HG03196 (cell line): ENCODE measurements at regions not wholly inside any gene's neighbourhood (a gene's known extent, or its start where the extent isn't known, plus 50 kb on each side); places are given as distances from the start of the nearest gene placed in this dataset.
A peak's percentile ranks its signal among the peaks of the same experiment; 100 is the strongest.
"Not testable (repeated sequence)": the region's sequence is repeated elsewhere in the genome, so short reads cannot be mapped to it uniquely, and the experiment has no call there.

Experiments
- ATAC-seq: cut with Tn5 transposase; IDR thresholded peaks from one replicate; pipeline ENCODE4 v1.9.1; 2021; ENCODE audit not compliant: unreplicated experiment

- ATAC-seq: no peak
Observed at GRCh38 chr5:130957151-130957550, 207.9 kb downstream of the HINT1 start.

GRCh38 chr5:130955041-130955440 is 210.0 kb downstream of the HINT1 start:
- ATAC-seq: no peak

DNA sequence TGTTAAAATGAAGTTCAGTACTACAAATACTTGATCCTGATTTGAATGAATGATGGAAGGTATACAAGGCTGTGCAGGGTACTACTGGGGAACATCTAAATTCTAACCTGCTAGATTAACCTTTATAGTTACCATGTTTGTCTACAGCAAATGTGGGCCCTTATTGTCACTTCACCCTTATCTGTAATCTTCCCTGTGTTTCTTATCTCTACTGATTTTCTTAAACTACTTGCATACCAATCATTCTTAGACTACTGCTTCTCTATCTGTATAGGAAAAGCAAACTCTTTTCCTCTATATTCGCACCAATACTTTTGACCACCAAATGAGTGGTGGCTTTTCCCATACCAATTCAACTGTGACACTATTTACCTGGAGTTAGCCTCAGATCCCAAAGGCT is 210.7 kb downstream of the HINT1 start:
- ATAC-seq: no peak

DNA sequence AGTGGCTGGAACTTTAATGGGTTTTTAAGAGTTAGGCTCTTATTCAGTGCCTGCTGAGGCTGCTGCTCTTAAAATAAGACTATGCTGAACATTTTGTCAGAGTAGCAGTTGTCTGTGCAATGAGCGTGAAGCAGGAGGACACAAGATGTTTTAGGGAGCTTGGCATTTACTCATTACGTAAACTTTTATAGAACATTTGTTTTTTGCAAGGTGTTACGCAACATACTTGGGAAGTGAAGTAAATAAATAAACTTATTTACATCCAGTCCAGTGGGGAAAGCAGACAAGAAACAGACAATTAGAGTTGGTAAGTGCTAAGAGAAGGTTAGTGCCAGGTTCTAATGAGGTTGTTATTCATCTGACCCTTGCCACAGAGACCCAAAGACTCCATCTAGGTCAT is 226.0 kb downstream of the HINT1 start:
- no peak for ATAC-seq

- ATAC-seq: no peak
Observed at GRCh38 chr5:130937046-130937445, 228.0 kb downstream of the HINT1 start.

DNA sequence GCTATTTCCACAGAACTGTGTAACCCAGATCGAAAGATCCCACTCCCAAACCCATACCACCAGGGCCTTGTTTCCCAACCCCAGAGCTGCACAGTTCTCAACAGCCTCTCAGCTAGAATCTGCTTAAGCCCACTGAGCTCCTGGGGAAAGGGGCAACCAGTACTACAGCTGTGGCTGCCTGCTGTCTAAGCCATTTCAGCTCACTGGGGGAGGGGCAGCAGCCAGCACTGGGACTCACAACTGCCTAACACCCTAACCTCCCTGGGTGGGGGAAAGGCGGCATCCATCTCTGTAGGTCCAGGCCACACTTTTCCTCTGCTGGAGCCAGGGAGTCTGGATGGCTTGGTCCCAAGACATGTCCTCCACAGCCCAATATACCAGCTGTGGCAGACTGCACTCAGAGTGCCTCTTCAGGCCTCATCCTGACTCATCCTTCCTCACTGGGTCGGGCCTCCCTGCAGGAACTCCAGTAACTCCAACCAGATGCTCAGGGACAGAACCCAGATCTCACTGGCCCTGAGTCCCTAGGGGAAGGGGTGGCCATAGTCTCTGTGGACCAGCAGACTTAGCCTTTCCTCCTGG is 241.4 kb downstream of the HINT1 start:
- no peak for ATAC-seq

DNA sequence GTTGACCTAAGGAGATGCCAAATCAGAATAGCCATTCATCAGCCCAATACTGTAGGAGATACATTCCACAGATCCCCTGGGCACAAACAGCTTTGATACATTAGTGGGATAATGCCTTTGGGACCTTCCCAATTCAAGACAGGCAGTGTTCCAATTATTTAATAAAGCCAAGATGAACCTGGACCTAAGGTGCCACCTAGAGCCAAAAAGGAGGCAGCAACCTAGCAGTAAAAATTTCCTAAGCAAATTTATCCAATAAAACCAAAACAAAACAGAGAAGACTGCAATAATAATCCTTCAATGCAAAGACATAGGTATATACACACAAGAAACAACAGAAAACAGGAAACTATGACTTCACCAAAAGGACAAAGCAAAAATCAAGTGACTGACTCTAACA is 253.0 kb downstream of the HINT1 start:
- ATAC-seq: no peak

DNA sequence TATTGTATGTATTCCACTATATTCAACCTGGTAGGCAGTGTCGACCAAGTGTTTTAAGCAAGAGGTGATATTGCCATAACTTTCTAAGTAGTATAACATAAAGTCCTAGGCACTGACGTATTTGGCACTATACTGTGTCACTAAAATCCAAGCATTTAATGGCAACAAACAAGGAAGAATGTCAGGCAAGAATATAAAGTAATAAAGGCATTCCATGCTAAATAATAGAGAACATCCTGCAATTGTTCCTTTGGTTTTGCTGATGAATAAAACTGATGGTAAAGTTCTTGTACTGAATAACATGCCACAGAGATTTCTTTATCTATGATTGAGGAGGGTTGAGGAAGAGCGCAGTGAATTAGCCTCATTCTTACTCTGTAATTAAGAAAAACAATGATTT is 256.9 kb downstream of the HINT1 start:
- ATAC-seq: no peak

GRCh38 chr5:130897537-130898195 is 267.4 kb downstream of the HINT1 start:
- not testable (repeated sequence) for ATAC-seq

DNA sequence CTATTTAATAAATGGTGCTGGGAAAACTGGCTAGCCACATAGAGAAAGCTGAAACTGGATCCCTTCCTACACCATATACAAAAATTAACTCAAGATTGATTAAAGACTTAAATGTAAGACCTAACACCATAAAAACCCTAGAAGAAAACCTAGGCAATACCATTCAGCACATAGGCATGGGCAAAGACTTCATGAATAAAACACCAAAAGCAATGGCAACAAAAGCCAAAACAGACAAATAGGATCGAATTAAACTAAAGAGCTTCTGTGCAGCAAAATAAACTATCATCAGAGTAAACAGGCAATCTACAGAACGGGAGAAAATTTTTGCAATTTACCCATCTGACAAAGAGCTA is 267.9 kb downstream of the HINT1 start:
- ATAC-seq: not testable (repeated sequence)

- ATAC-seq: no peak
Observed at GRCh38 chr5:130896636-130897035, 268.4 kb downstream of the HINT1 start.

GRCh38 chr5:130893006-130893405 is 272.1 kb downstream of the HINT1 start:
- no peak for ATAC-seq

DNA sequence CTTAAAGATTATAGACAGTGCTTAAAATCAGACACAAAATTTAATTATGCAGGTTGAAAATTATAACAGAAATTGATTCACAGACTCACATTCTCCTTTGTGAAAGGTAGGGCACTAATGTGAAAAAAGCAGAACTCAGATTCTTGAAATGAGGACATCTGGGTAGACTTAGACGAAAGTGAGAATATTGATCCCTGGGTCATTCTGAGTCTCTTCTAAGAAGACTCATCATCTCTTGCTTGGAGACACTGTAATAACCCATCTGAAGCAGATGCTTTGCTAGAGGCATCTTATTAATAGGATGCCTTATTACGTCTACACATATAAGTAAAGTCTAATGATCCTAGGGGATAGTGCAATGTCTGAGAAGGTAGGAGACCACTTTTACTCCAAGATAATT is 274.4 kb downstream of the HINT1 start:
- no peak for ATAC-seq

- ATAC-seq: no peak
Observed at GRCh38 chr5:130885691-130886090, 279.4 kb downstream of the HINT1 start.

DNA sequence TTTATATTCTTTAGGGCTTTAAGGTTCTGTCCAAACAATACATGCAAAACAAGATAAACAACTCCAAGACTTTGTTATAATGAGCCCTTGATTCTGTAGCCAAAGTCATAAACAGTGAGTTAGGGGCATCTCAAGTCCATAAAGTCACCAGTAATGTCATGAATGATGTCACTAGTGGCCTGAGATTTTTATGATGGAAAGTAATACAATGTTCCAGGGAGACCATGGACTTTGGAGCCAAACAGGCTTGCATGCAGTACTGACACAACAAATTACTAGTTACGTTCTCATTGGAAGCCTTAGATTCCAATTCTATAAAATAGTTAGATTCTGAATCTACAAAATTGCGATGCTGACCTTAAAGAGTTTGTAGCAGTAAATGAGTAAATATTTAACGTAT is 280.0 kb downstream of the HINT1 start:
- ATAC-seq: no peak

DNA sequence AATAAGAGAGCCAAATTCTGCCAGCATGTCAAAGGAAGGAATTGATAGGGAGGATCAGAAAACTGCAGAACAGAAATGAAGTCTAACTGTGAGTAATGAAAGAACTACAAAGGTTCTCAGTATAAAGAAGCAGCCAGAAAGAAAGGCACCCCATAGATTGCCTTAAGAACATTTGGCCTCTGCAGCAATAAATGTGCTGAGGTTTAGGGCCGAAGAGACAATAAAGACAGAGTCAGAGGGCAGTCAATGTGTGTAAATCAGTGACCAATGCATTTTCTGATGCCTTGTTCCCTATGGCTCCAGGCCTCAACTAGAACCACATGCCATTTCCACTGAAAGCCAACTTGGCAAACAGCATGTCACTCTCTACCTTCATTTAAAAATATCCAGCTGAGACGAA is 281.0 kb downstream of the HINT1 start:
- no peak for ATAC-seq

DNA sequence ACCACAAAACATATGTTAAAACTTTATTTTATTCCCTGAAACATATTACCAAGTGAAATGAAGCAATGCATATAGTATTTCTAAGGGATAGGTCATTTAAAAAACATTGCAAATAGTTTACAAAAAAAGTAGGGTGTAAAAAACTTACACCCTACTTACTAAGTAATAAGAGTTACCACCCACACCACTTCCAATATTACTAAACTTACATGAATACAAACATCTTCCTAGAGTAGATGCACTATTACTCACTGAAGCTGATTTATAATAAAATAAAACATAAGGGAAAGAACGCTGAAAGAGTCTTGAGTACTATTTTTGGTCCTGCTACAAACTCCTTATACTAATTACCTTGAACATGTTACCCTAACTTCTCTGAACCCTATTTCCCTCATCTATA is 289.4 kb downstream of the HINT1 start:
- ATAC-seq: no peak

- ATAC-seq: no peak
Observed at GRCh38 chr5:130874861-130875417, 290.1 kb downstream of the HINT1 start.

DNA sequence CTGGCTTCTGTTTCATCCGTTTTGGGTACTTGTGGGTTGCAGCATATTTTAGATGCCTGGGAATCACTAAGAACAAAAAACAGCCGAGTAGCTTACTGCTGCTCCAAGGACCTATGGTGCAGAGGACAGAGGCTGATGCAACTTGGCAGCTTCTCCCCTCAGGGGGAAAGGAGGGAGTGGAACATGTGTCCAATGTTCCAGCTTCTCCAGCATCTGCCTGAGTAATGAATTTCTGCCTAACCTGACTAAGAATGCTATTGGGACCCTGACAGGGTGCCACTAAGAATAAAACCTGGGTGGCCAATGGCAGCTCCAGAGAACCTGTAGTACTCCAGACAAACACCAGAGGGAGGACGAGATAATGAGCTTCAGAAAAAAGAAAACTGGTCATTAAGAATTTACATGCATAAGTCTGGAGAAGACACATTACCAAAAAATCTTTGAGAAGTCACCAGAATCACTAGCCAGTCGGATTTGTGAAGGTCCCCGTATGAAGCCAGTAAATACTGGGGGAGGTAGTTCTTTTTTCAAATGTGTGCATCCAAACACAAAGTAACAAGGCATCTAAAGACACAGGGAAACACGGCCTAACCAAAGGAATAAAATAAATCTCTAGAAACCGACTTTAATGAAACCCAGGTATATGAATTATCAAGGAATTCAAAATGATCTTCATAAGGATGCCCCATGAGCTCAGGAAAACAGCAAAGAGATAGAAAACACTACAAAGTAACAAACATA is 293.5 kb downstream of the HINT1 start:
- peak; percentile 85 for ATAC-seq

- no peak for ATAC-seq
Observed at GRCh38 chr5:130870691-130871090, 294.4 kb downstream of the HINT1 start.

GRCh38 chr5:130868186-130868840 is 296.7 kb downstream of the HINT1 start:
- ATAC-seq: no peak
